Activated naive CD8-positive, alpha-beta T cell treated with anti-CD3 and anti-CD28 coated beads, Interleukin-2, amount 10 ng/mL, durations not matched to agents 7 days and 5 days (primary cell): ENCODE measurements at regions not wholly inside any gene's neighbourhood (a gene's known extent, or its start where the extent isn't known, plus 50 kb on each side); places are given as distances from the start of the nearest gene placed in this dataset.
"Not testable (repeated sequence)": the region's sequence is repeated elsewhere in the genome, so short reads cannot be mapped to it uniquely, and the experiment has no call there.

ENCODE experiments used
- ATAC-seq: fragments of 150-1000 bp; cut with Tn5 transposase; one replicate; pipeline ENCODE4 v1.10.0; 2021; ENCODE audit warnings: low read depth, moderate library complexity
- POLR2A ChIA-PET: fragments of 350-600 bp; sonication (Branson Sonifier 250); formaldehyde crosslinking; loops from one replicate; lab custom pipeline; 2021; ENCODE audit warnings: antibody characterized with exemption; lab: Charles Lee
- DNase-seq: peaks from one replicate; pipeline ENCODE4 v3.0.0; 2021
- H3K27ac Mint-ChIP-seq: one replicate; pipeline ENCODE4 v1.8.0; 2022; ENCODE audit warnings: mild to moderate bottlenecking, mixed read lengths
- H3K27me3 Mint-ChIP-seq: one replicate; pipeline ENCODE4 v1.8.0; 2022; ENCODE audit warnings: mild to moderate bottlenecking, moderate library complexity, mixed read lengths
- H3K36me3 Mint-ChIP-seq: one replicate; pipeline ENCODE4 v1.8.0; 2021; ENCODE audit warnings: mild to moderate bottlenecking, mixed read lengths
- H3K4me1 Mint-ChIP-seq: one replicate; pipeline ENCODE4 v1.8.0; 2021; ENCODE audit warnings: mixed read lengths
- H3K4me3 Mint-ChIP-seq: one replicate; pipeline ENCODE4 v1.8.0; 2022; ENCODE audit warnings: mild to moderate bottlenecking, moderate library complexity, mixed read lengths
- H3K9me3 Mint-ChIP-seq: one replicate; pipeline ENCODE4 v1.8.0; 2021; ENCODE audit warnings: mixed read lengths

GRCh38 chr20:28562510-28562898 is 2695.0 kb upstream of the DEFB115 start:
- H3K4me3 Mint-ChIP-seq = no peak overlapping the region
- ATAC-seq = no peak
- H3K4me1 Mint-ChIP-seq = no peaks in the 10 kb centered on the region
- peaks cover 44% of the 10 kb centered on the region for H3K9me3 Mint-ChIP-seq
- no peak for DNase-seq
- no peak overlapping the region for H3K27ac Mint-ChIP-seq
- peaks cover 9% of the 10 kb centered on the region for H3K36me3 Mint-ChIP-seq
- POLR2A ChIA-PET = no interaction called here
- no peaks in the 10 kb centered on the region for H3K27me3 Mint-ChIP-seq

DNA sequence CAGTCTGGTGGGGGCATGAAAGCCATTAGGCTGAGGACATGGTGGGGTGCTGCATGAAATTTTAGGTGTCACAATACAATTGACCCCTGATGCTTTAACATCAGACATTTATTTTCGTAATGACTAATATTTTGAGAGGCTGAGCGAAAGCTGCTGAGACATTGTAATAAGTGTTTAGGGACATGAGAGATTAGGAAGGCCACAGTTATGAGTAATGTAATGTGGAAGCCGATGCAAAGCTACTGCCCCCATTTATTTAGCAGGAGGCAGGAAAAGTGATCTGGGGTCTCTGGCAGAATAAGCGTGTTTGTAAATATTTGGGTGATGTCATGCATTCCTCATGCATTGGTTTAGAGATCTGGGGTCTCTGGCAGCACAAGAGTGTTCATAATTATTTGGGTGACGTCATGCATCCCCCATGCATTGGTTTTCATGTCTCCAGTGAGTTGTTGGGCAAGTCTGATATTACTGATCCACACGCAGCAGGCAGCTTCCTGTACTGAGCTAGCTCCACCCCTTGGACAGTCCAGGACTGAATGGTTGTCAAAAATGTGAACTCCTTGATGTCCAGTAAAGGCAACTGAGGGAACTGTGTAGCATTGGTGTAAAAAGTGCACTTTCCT is 2694.5 kb upstream of the DEFB115 start:
- H3K4me3 Mint-ChIP-seq, POLR2A ChIA-PET, DNase-seq, H3K4me1 Mint-ChIP-seq, ATAC-seq, H3K27ac Mint-ChIP-seq, H3K27me3 Mint-ChIP-seq, H3K36me3 Mint-ChIP-seq: not testable (repeated sequence)
- peaks cover 43% of the 10 kb centered on the region for H3K9me3 Mint-ChIP-seq

GRCh38 chr20:28564024-28564423 is 2693.4 kb upstream of the DEFB115 start:
- POLR2A ChIA-PET, H3K4me1 Mint-ChIP-seq, H3K4me3 Mint-ChIP-seq, ATAC-seq, DNase-seq, H3K27ac Mint-ChIP-seq, H3K27me3 Mint-ChIP-seq, H3K36me3 Mint-ChIP-seq: not testable (repeated sequence)
- H3K9me3 Mint-ChIP-seq = peaks cover 40% of the 10 kb centered on the region

DNA sequence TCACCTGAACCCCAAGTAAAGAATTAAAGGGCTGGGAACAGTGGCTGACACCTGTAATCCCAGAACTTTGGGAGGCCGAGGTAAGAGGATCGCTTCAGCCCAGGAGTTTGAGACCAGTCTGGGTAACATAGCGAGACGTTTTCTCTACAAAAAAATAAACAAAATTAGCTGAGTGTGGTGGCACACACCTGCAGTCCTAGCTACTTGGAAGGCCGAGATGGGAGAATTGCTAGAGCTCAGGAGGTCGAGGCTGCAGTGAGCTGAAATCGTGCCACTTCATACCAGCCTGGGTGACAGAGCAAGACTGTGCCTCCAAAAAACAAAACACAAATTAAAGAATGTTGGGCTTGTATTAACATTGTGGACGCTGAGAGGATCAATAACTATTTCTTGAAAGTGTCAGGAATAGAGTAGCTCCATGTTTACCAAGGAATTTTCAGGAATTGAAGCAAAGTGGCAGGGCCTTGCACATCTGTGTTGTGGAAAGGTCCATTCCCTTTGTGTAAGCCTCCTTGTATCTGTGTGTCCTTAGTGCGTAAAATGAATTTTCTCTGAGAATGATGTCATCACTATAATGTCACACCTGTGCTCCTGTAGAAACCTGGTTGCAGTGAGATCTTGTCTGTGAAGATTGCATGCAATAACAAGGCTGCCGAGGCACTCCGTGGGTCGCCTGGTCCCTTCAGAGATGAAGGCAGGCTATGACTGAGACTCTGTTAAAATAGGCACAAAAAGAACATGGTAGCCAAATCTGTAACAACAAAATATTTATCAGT is 2692.6 kb upstream of the DEFB115 start:
- POLR2A ChIA-PET, H3K27me3 Mint-ChIP-seq, ATAC-seq, H3K27ac Mint-ChIP-seq, H3K4me1 Mint-ChIP-seq, H3K36me3 Mint-ChIP-seq, H3K4me3 Mint-ChIP-seq, DNase-seq: not testable (repeated sequence)
- peaks cover 42% of the 10 kb centered on the region for H3K9me3 Mint-ChIP-seq

GRCh38 chr20:28575991-28576390 is 2681.5 kb upstream of the DEFB115 start:
- H3K4me1 Mint-ChIP-seq, POLR2A ChIA-PET, H3K27ac Mint-ChIP-seq, ATAC-seq, DNase-seq, H3K27me3 Mint-ChIP-seq, H3K4me3 Mint-ChIP-seq: not testable (repeated sequence)
- Mint-ChIP-seq H3K9me3 (peaks cover 11% of the 10 kb centered on the region), H3K36me3 (peaks cover 22% of the 10 kb centered on the region)

GRCh38 chr20:28591680-28592079 is 2665.8 kb upstream of the DEFB115 start:
- H3K27ac Mint-ChIP-seq, POLR2A ChIA-PET, H3K27me3 Mint-ChIP-seq, H3K9me3 Mint-ChIP-seq, H3K4me3 Mint-ChIP-seq, ATAC-seq, DNase-seq, H3K4me1 Mint-ChIP-seq: not testable (repeated sequence)
- H3K36me3 Mint-ChIP-seq = peaks cover 21% of the 10 kb centered on the region

- ATAC-seq, H3K27me3 Mint-ChIP-seq, POLR2A ChIA-PET, H3K27ac Mint-ChIP-seq, DNase-seq, H3K4me3 Mint-ChIP-seq, H3K9me3 Mint-ChIP-seq: not testable (repeated sequence)
- H3K4me1 Mint-ChIP-seq = peaks cover 14% of the 10 kb centered on the region
- peaks cover 31% of the 10 kb centered on the region for H3K36me3 Mint-ChIP-seq
Measured at GRCh38 chr20:28593383-28593782, 2664.1 kb upstream of the DEFB115 start.

DNA sequence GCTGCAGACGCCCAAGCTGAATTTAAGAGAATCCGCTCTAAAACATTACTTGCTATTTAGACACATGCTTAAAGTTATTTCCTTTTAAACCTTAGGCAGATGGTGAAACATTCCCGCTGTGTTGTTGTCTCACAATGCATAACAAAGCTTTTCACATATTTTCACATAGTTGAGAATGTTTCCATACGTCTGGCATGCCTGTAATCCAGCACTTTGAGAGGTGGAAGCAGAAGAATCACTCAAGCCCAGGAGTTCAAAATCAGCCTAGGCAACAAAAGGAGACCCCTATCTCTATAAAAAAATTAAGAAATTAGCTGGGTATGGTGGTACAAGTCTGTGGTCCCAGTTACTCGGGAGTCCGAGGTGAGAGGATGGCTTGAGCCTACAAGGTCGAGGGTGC is 2663.0 kb upstream of the DEFB115 start:
- H3K9me3 Mint-ChIP-seq, ATAC-seq, DNase-seq, POLR2A ChIA-PET, H3K27me3 Mint-ChIP-seq, H3K27ac Mint-ChIP-seq, H3K4me3 Mint-ChIP-seq: not testable (repeated sequence)
- H3K4me1 Mint-ChIP-seq = peaks cover 14% of the 10 kb centered on the region
- peaks cover 25% of the 10 kb centered on the region for H3K36me3 Mint-ChIP-seq

GRCh38 chr20:28602006-28602402 is 2655.5 kb upstream of the DEFB115 start:
- Mint-ChIP-seq H3K36me3 (peaks cover 16% of the 10 kb centered on the region), H3K4me1 (peaks cover 15% of the 10 kb centered on the region), H3K27ac (peak overlapping the region; percentile 90), H3K4me3 (peak overlapping the region; percentile 97)
- ATAC-seq, H3K9me3 Mint-ChIP-seq, DNase-seq, H3K27me3 Mint-ChIP-seq: not testable (repeated sequence)
- POLR2A ChIA-PET = interaction anchor here (0.5 kb wide), 1 partner anchor 42 kb away, joined by 3 read pairs; no protein-coding TSS in a partner anchor

DNA sequence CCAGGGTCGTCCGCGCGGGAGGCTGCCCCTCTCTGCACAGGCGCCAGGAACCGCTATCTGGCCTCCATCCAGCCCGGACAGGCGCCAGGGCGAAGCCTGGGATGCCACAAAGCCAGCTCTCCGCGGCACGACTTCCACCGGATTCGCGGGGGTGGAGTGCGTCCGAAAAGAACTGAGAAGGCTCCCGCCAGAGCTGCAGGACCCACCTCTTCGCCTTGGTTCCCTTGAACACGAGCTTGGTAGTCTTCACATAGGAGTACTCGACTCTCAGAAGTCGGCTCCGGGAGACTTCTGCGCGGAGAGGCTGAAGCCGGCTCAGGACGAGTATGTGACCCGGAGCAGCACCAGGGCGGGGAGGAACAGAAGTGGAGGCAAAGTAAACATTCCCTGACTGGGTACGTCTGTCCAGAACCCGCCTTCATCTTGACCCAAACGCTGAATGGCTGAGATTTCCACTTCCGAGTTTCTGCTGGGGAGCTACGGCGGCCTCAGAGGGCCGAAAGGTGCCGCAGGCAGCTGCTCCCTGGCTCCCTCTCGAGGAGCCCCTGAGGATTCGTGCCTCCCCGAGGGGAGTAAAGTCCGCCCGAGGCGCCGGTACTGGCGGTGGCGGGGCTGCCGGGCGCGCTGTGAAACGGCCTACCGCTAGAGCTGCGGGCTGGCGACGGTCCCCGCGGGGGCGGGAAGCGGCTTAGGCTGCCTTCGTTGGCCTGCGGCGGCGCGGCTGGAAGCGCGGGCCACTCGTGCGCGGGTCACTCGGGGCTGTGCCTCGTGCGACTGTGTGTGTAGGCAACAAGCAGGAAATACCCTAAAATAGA is 2654.9 kb upstream of the DEFB115 start:
- POLR2A ChIA-PET = interaction anchor here (0.5 to 1.0 kb wide), 3 partner anchors 18 to 1778 kb away, joined by 3 to 4 read pairs (median 3); no protein-coding TSS in a partner anchor
- H3K9me3 Mint-ChIP-seq, H3K27me3 Mint-ChIP-seq: not testable (repeated sequence)
- DNase-seq (peak; percentile 85), ATAC-seq (peak; percentile 97)
- Mint-ChIP-seq H3K27ac (peak overlapping the region; percentile 90), H3K36me3 (peaks cover 11% of the 10 kb centered on the region), H3K4me3 (peak overlapping the region; percentile 97), H3K4me1 (peaks cover 15% of the 10 kb centered on the region)

- POLR2A ChIA-PET = interaction anchor here (0.6 to 1.0 kb wide), 2 partner anchors 19 to 1777 kb away, joined by 3 to 4 read pairs; no protein-coding TSS in a partner anchor
- H3K9me3 Mint-ChIP-seq = not testable (repeated sequence)
Measured at GRCh38 chr20:28603218-28603577, 2654.3 kb upstream of the DEFB115 start.

GRCh38 chr20:28616354-28616753 is 2641.1 kb upstream of the DEFB115 start:
- no peak overlapping the region for H3K4me3 Mint-ChIP-seq
- H3K9me3 Mint-ChIP-seq = peaks cover 30% of the 10 kb centered on the region
- ATAC-seq = no peak
- POLR2A ChIA-PET = no interaction called here
- DNase-seq = no peak
- no peaks in the 10 kb centered on the region for H3K4me1 Mint-ChIP-seq
- no peaks in the 10 kb centered on the region for H3K27me3 Mint-ChIP-seq
- no peaks in the 10 kb centered on the region for H3K36me3 Mint-ChIP-seq
- no peak overlapping the region for H3K27ac Mint-ChIP-seq

More at GRCh38 chr20:28603218-28603577, 2654.3 kb upstream of the DEFB115 start:
- DNase-seq, H3K27me3 Mint-ChIP-seq, ATAC-seq, H3K36me3 Mint-ChIP-seq: not testable (repeated sequence)
- Mint-ChIP-seq H3K4me1 (peaks cover 11% of the 10 kb centered on the region), H3K27ac (peak overlapping the region; percentile 83), H3K4me3 (peak overlapping the region; percentile 97)

DNA sequence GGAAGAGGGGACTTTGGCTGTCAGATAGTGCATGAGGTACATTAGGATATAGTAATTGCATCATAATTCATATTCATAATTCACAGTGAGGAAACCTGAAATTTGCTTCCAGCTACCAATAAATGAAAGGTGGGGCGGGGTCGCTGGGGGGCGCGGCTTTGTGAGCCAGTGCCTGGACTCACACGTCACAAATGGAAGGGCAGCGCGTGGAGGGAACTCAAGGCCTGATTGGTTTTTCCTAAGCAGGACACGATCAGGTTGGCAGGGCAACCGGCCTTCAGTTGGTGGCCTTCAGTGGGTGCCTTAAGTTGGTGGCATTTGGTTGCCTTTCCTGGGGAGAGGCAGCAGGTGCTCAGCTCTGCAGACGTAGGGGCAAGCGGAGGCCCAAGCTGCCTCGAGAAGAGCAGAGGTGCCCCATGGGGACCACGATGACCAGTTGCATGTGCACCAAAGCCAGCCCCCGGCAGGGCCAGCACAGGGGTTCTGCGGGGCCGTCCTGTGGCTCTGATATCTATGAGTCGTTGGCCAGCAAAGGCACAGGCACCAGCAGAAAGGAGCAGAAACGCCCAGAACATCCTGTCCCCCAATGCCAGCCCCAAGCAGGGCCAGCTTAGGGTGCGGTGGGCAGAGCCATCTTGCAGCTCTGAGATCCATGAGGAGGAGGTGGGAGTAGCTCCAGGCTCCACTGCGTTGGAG is 2637.4 kb upstream of the DEFB115 start:
- DNase-seq, H3K4me3 Mint-ChIP-seq, POLR2A ChIA-PET, H3K27ac Mint-ChIP-seq, ATAC-seq, H3K27me3 Mint-ChIP-seq, H3K4me1 Mint-ChIP-seq, H3K36me3 Mint-ChIP-seq: not testable (repeated sequence)
- H3K9me3 Mint-ChIP-seq = peaks cover 11% of the 10 kb centered on the region
